Neural cell (in vitro differentiated cells): ENCODE measurements at regions not wholly inside any gene's neighbourhood (a gene's known extent, or its start where the extent isn't known, plus 50 kb on each side); places are given as distances from the start of the nearest gene placed in this dataset.

ENCODE experiments used
- H2AFZ ChIP-seq: fragments of 200-600, 300-800 bp; sonication (generic), shearing (Covaris generic); 2 replicates; pipeline ENCODE4 v1.6.0; 2014; ENCODE audit warnings: low read depth, mild to moderate bottlenecking, antibody characterized with exemption, low read length, moderate library complexity
- H3F3A ChIP-seq: fragments of 200-600 bp; shearing (Covaris generic); 2 replicates; pipeline ENCODE4 v1.6.1; 2016; ENCODE audit warnings: mild to moderate bottlenecking, moderate library complexity, mixed read lengths, antibody characterized with exemption, low read length; ENCODE audit not compliant: insufficient read depth, poor library complexity, severe bottlenecking
- H3K27ac ChIP-seq: fragments of 200-600, 300-800 bp; sonication (generic), shearing (Covaris generic); 2 replicates; pipeline ENCODE4 v1.5.1; 2014; ENCODE audit warnings: mild to moderate bottlenecking, low read length, moderate library complexity
- H3K27me3 ChIP-seq: fragments of 300-800, 200-600 bp; sonication (generic), shearing (Covaris generic); 2 replicates; pipeline ENCODE4 v1.6.0; 2014; ENCODE audit warnings: mild to moderate bottlenecking, low read depth, low read length, moderate library complexity; ENCODE audit not compliant: insufficient read depth
- H3K36me3 ChIP-seq: fragments of 300-800, 200-600 bp; sonication (generic), shearing (Covaris generic); 2 replicates; pipeline ENCODE4 v1.5.1; 2014; ENCODE audit warnings: mild to moderate bottlenecking, antibody characterized with exemption, low read length, moderate library complexity; ENCODE audit not compliant: insufficient read depth
- H3K4me2 ChIP-seq: fragments of 300-800, 200-600 bp; sonication (generic), shearing (Covaris generic); 2 replicates; pipeline ENCODE4 v1.6.0; 2014; ENCODE audit warnings: mild to moderate bottlenecking, low read length
- H3K4me3 ChIP-seq: fragments of 300-800, 200-600 bp; sonication (generic), shearing (Covaris generic); 2 replicates; pipeline ENCODE4 v1.5.1; 2014; ENCODE audit warnings: mild to moderate bottlenecking, low read length, moderate library complexity
- H3K79me2 ChIP-seq: fragments of 200-600 bp; shearing (Covaris generic); replicated peaks from 2 replicates; pipeline ENCODE4 v1.6.0; 2014; ENCODE audit warnings: mild to moderate bottlenecking, low read length, moderate library complexity; ENCODE audit not compliant: insufficient read depth
- H3K9ac ChIP-seq: fragments of 300-800, 200-600 bp; sonication (generic), shearing (Covaris generic); 2 replicates; pipeline ENCODE4 v1.6.1; 2016; ENCODE audit warnings: mild to moderate bottlenecking, low read length, mixed read lengths
- H3K9me2 ChIP-seq: fragments of 200-600 bp; shearing (Covaris generic); 2 replicates; pipeline ENCODE4 v1.6.1; 2016; ENCODE audit warnings: mild to moderate bottlenecking, low read length, mixed read lengths; ENCODE audit not compliant: insufficient read depth
- H3K9me3 ChIP-seq: fragments of 200-600, 300-800 bp; sonication (generic), shearing (Covaris generic); 2 replicates; pipeline ENCODE4 v1.6.1; 2016; ENCODE audit warnings: mild to moderate bottlenecking, mixed run types, low read length, moderate library complexity, mixed read lengths
- H4K20me1 ChIP-seq: fragments of 200-600 bp; shearing (Covaris generic); 2 replicates; pipeline ENCODE4 v1.6.1; 2016; ENCODE audit warnings: mild to moderate bottlenecking, mixed run types; ENCODE audit not compliant: insufficient read depth
- CTCF ChIP-seq: fragments of 450-650 bp; IDR thresholded peaks from 2 replicates; pipeline ENCODE4 v1.5.1; 2014; ENCODE audit warnings: antibody characterized with exemption, mild to moderate bottlenecking, moderate library complexity; ENCODE audit not compliant: poor library complexity, severe bottlenecking
- EP300 ChIP-seq: fragments of 450-650 bp; conservative IDR thresholded peaks from 2 replicates; pipeline ENCODE4 v1.6.1; 2014; ENCODE audit warnings: antibody characterized with exemption, mild to moderate bottlenecking, moderate library complexity; ENCODE audit not compliant: poor library complexity, severe bottlenecking
- EZH2 ChIP-seq: fragments of 200-600, 300-800 bp; shearing (Covaris generic), sonication (generic); IDR thresholded peaks from 2 replicates; pipeline ENCODE4 v1.6.1; 2014; ENCODE audit warnings: antibody characterized with exemption, low read length, borderline replicate concordance, mild to moderate bottlenecking; ENCODE audit not compliant: insufficient read depth, poor library complexity, severe bottlenecking
- MXI1 ChIP-seq: fragments of 450-650 bp; conservative IDR thresholded peaks from 2 replicates; pipeline ENCODE4 v1.6.1; 2014; ENCODE audit warnings: antibody characterized with exemption, mild to moderate bottlenecking; ENCODE audit not compliant: poor library complexity, severe bottlenecking
- POLR2AphosphoS5 ChIP-seq: IDR thresholded peaks from 2 replicates; pipeline ENCODE4 v1.6.1; 2012
- RAD21 ChIP-seq: fragments of 450-650 bp; conservative IDR thresholded peaks from 2 replicates; pipeline ENCODE4 v1.6.1; 2014; ENCODE audit warnings: antibody characterized with exemption, mild to moderate bottlenecking, moderate library complexity
- SMC3 ChIP-seq: fragments of 450-650 bp; conservative IDR thresholded peaks from 2 replicates; pipeline ENCODE4 v1.6.1; 2014; ENCODE audit warnings: antibody characterized with exemption, mild to moderate bottlenecking, moderate library complexity; ENCODE audit not compliant: poor library complexity
- TAF1 ChIP-seq: IDR thresholded peaks from 2 replicates; pipeline ENCODE4 v1.6.1; 2012; ENCODE audit warnings: low read depth
- TF ChIP-seq, protein P1 (sequence below): IDR thresholded peaks from 2 replicates; pipeline ENCODE4 v1.6.1; 2012; ENCODE audit warnings: borderline replicate concordance

DNA sequence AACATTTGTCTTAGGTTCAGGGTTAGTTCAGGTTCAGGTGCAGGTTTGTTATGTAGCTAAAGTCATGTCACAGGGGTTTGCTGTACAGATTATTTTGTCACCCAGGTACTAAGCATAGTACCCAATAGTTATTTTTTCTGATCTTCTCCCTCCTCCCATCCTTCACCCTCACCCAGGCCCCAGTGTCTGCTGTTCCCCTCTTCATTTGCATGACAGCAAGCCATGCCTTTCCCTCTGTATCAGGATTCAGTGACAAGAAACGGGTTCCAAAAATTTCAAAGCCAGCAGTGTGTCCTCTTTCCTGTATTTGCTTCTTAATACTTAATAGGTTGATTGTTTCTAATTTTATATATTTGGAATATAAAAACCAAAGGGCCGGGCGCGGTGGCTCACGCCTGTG is 330.8 kb upstream of the SGCD start:
- Histone ChIP-seq H3K9me2 (no peaks in the 10 kb centered on the region), H3K27ac (no peak overlapping the region), H3K9ac (no peak overlapping the region), H3K4me3 (no peak overlapping the region), H2AFZ (no peak overlapping the region), H3K36me3 (no peaks in the 10 kb centered on the region), H4K20me1 (no peaks in the 10 kb centered on the region), H3K79me2 (no peaks in the 10 kb centered on the region), H3F3A (no peaks in the 10 kb centered on the region), H3K27me3 (no peaks in the 10 kb centered on the region), H3K9me3 (no peaks in the 10 kb centered on the region), H3K4me2 (no peak overlapping the region)
- TF ChIP-seq SMC3 (no peak), MXI1 (no peak), EP300 (no peak), RAD21 (no peak), CTCF (no peak), TAF1 (no peak), POLR2AphosphoS5 (no peak)

DNA sequence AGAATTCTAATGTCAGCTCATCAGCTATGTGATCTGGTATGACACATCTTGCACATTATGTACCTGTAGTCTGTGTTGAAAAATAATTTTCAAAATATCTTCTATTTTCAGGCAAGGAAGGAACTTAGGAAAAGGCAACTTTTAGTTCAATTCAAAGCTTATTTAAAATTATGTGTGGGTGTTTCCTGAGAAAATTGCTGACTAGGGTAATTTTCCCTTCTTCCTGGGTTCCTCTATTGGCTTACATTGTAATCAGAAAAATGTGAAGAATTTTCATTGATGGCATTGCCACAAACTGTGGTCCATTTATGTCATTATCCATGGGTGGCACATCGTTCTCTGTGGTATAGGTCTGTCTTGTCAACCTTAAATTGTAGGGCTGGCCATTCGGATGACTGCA is 328.7 kb upstream of the SGCD start:
- Histone ChIP-seq H3K27ac (no peak overlapping the region), H3K9me2 (no peaks in the 10 kb centered on the region), H3K36me3 (no peaks in the 10 kb centered on the region), H3K9ac (no peak overlapping the region), H3K9me3 (no peaks in the 10 kb centered on the region), H3K79me2 (no peaks in the 10 kb centered on the region), H3K4me2 (no peak overlapping the region), H2AFZ (no peak overlapping the region), H3F3A (no peaks in the 10 kb centered on the region), H3K27me3 (no peaks in the 10 kb centered on the region), H3K4me3 (no peak overlapping the region), H4K20me1 (no peaks in the 10 kb centered on the region)
- TF ChIP-seq POLR2AphosphoS5 (no peak), EZH2 (no peak), SMC3 (no peak), TAF1 (no peak), EP300 (no peak), CTCF (no peak), RAD21 (no peak)
- TF ChIP-seq, protein P1, sequence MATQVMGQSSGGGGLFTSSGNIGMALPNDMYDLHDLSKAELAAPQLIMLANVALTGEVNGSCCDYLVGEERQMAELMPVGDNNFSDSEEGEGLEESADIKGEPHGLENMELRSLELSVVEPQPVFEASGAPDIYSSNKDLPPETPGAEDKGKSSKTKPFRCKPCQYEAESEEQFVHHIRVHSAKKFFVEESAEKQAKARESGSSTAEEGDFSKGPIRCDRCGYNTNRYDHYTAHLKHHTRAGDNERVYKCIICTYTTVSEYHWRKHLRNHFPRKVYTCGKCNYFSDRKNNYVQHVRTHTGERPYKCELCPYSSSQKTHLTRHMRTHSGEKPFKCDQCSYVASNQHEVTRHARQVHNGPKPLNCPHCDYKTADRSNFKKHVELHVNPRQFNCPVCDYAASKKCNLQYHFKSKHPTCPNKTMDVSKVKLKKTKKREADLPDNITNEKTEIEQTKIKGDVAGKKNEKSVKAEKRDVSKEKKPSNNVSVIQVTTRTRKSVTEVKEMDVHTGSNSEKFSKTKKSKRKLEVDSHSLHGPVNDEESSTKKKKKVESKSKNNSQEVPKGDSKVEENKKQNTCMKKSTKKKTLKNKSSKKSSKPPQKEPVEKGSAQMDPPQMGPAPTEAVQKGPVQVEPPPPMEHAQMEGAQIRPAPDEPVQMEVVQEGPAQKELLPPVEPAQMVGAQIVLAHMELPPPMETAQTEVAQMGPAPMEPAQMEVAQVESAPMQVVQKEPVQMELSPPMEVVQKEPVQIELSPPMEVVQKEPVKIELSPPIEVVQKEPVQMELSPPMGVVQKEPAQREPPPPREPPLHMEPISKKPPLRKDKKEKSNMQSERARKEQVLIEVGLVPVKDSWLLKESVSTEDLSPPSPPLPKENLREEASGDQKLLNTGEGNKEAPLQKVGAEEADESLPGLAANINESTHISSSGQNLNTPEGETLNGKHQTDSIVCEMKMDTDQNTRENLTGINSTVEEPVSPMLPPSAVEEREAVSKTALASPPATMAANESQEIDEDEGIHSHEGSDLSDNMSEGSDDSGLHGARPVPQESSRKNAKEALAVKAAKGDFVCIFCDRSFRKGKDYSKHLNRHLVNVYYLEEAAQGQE: no peak
